Mesenchymal stem cell (in vitro differentiated cells and primary cell): ENCODE measurements at regions not wholly inside any gene's neighbourhood (a gene's known extent, or its start where the extent isn't known, plus 50 kb on each side); places are given as distances from the start of the nearest gene placed in this dataset.

Source experiments
- DNase-seq: peaks from one replicate; pipeline ENCODE4 v3.0.0-alpha.2; 2013
- H2AFZ ChIP-seq: one replicate; pipeline ENCODE4 v1.6.1; 2013; ENCODE audit warnings: low read depth, mild to moderate bottlenecking, control low read depth, inconsistent platforms, low read length, moderate library complexity
- H2AK5ac ChIP-seq: 2 replicates; pipeline ENCODE4 v1.6.1; 2013; ENCODE audit warnings: low read length, moderate library complexity, mild to moderate bottlenecking, inconsistent platforms; ENCODE audit not compliant: severe bottlenecking
- H2BK120ac ChIP-seq: one replicate; pipeline ENCODE4 v1.6.1; 2013; ENCODE audit warnings: low read depth, mild to moderate bottlenecking, inconsistent platforms, low read length, moderate library complexity
- H2BK12ac ChIP-seq, 2 experiments: one replicate each; pipeline ENCODE4 v1.6.1; 2013; ENCODE audit warnings: inconsistent platforms in 2 of 2, low read length in 2 of 2, mild to moderate bottlenecking in 2 of 2, moderate library complexity in 2 of 2, control low read depth in 1 of 2
- H2BK15ac ChIP-seq: one replicate; pipeline ENCODE4 v1.6.1; 2013; ENCODE audit warnings: mild to moderate bottlenecking, low read depth, inconsistent platforms; ENCODE audit not compliant: poor library complexity, severe bottlenecking
- H2BK5ac ChIP-seq: 2 replicates; pipeline ENCODE4 v1.6.1; 2013; ENCODE audit warnings: low read depth, mild to moderate bottlenecking, low read length, control low read depth, inconsistent platforms; ENCODE audit not compliant: poor library complexity, severe bottlenecking
- H3K14ac ChIP-seq, 2 experiments: one replicate each; pipeline ENCODE4 v1.6.1; 2013; ENCODE audit warnings: inconsistent platforms in 2 of 2, low read length in 2 of 2, control low read depth in 1 of 2, mild to moderate bottlenecking in 1 of 2, moderate library complexity in 1 of 2
- H3K18ac ChIP-seq, 2 experiments: one replicate each; pipeline ENCODE4 v1.6.1; 2013; ENCODE audit warnings: inconsistent platforms in 2 of 2, low read length in 2 of 2, control low read depth in 1 of 2, low read depth in 1 of 2, mild to moderate bottlenecking in 1 of 2
- H3K23ac ChIP-seq, 2 experiments: one replicate each; pipeline ENCODE4 v1.6.1; 2013; ENCODE audit warnings: inconsistent platforms in 2 of 2, low read length in 2 of 2, mild to moderate bottlenecking in 2 of 2, moderate library complexity in 2 of 2, control low read depth in 1 of 2
- H3K27ac ChIP-seq: 2 replicates; pipeline ENCODE4 v1.5.1; 2013; ENCODE audit warnings: mild to moderate bottlenecking, moderate library complexity, low read length, control low read depth, inconsistent platforms; ENCODE audit not compliant: poor library complexity, severe bottlenecking
- H3K27me3 ChIP-seq, 2 experiments: 2 replicates each; pipeline versions ENCODE4 v1.6.1 to v1.7.0; 2013; ENCODE audit warnings: low read length in 2 of 2, mild to moderate bottlenecking in 2 of 2, moderate library complexity in 2 of 2, control low read depth in 1 of 2, inconsistent platforms in 1 of 2; ENCODE audit not compliant: control insufficient read depth in 1 of 2, insufficient read depth in 1 of 2
- H3K36me3 ChIP-seq, 2 experiments: 2 replicates each; pipeline versions ENCODE4 v1.6.1 to v1.7.0; 2013; ENCODE audit warnings: low read length in 2 of 2, control low read depth in 1 of 2, inconsistent platforms in 1 of 2, low read depth in 1 of 2, mild to moderate bottlenecking in 1 of 2; ENCODE audit not compliant: insufficient read depth in 2 of 2, control insufficient read depth in 1 of 2
- H3K4ac ChIP-seq, 2 experiments: one replicate each; pipeline ENCODE4 v1.6.1; 2013; ENCODE audit warnings: inconsistent platforms in 2 of 2, low read length in 2 of 2, mild to moderate bottlenecking in 2 of 2, moderate library complexity in 2 of 2, control low read depth in 1 of 2, low read depth in 1 of 2
- H3K4me1 ChIP-seq: 2 replicates; pipeline ENCODE4 v1.6.1; 2013; ENCODE audit warnings: low read depth, low read length, control low read depth; ENCODE audit not compliant: control insufficient read depth, insufficient read depth
- H3K4me2 ChIP-seq: 2 replicates; pipeline ENCODE4 v1.6.1; 2013; ENCODE audit warnings: low read length, mild to moderate bottlenecking, inconsistent platforms; ENCODE audit not compliant: poor library complexity, severe bottlenecking
- H3K4me3 ChIP-seq, 2 experiments: 2 replicates each; pipeline versions ENCODE4 v1.5.1 to v1.7.0; 2013; ENCODE audit warnings: low read length in 2 of 2, mild to moderate bottlenecking in 2 of 2, control low read depth in 1 of 2, low read depth in 1 of 2; ENCODE audit not compliant: insufficient read depth in 1 of 2
- H3K79me1 ChIP-seq: replicated peaks from 2 replicates; pipeline ENCODE4 v1.6.1; 2013; ENCODE audit warnings: mild to moderate bottlenecking, control low read depth, low read length, inconsistent platforms; ENCODE audit not compliant: poor library complexity, severe bottlenecking
- H3K9ac ChIP-seq: 2 replicates; pipeline ENCODE4 v1.7.0; 2013; ENCODE audit warnings: mild to moderate bottlenecking, low read length, moderate library complexity
- H3K9me3 ChIP-seq: 2 replicates; pipeline ENCODE4 v1.7.0; 2013; ENCODE audit warnings: mild to moderate bottlenecking, low read length; ENCODE audit not compliant: control insufficient read depth
- H4K8ac ChIP-seq: one replicate; pipeline ENCODE4 v1.6.1; 2013; ENCODE audit warnings: inconsistent platforms, mild to moderate bottlenecking, low read length, moderate library complexity
- H4K91ac ChIP-seq: one replicate; pipeline ENCODE4 v1.6.1; 2013; ENCODE audit warnings: mild to moderate bottlenecking, low read length, inconsistent platforms
- WGBS: methylation state at CpG from one replicate; pipeline ENCODE4 v1.1.7; 2013; ENCODE audit warnings: mixed read lengths; 5-methylcytosine and 5-hydroxymethylcytosine counted together

GRCh38 chr16:66070140-66070917 lies 296.2 kb upstream of the CDH5 start:
- Histone ChIP-seq H2BK12ac (no peak overlapping the region), H3K4me2 (no peak overlapping the region), H2BK5ac (no peak overlapping the region), H3K9me3 (peaks cover 11% of the 10 kb centered on the region), H4K8ac (no peak overlapping the region), H3K14ac (no peak overlapping the region), H2AK5ac (no peak overlapping the region), H3K18ac (peak overlapping the region in 1 of 2 experiments; percentile 12), H3K27ac (no peak overlapping the region), H2AFZ (no peak overlapping the region), H3K27me3 (no peaks in the 10 kb centered on the region), H4K91ac (no peak overlapping the region), H3K36me3 (no peaks in the 10 kb centered on the region), H3K9ac (no peak overlapping the region), H3K4me1 (no peaks in the 10 kb centered on the region), H3K4ac (no peak overlapping the region), H3K23ac (no peak overlapping the region), H3K4me3 (no peak overlapping the region), H3K79me1 (no peaks in the 10 kb centered on the region), H2BK15ac (no peak overlapping the region), H2BK120ac (no peak overlapping the region)
- 86% methylated on average over 6 of the region's 6 CpGs for WGBS
- DNase-seq, result peak; percentile 74

- H3K4me3 ChIP-seq, result no peak overlapping the region
- no peak overlapping the region for H3K4me2 ChIP-seq
- no peaks in the 10 kb centered on the region for H3K36me3 ChIP-seq
- H3K4me1 ChIP-seq, result no peaks in the 10 kb centered on the region
- H3K23ac ChIP-seq, result no peak overlapping the region
- no peak overlapping the region for H3K9ac ChIP-seq
- no peak overlapping the region for H2BK5ac ChIP-seq
- no peak overlapping the region for H4K8ac ChIP-seq
- H3K27me3 ChIP-seq, result no peaks in the 10 kb centered on the region
- H3K79me1 ChIP-seq, result no peaks in the 10 kb centered on the region
- no peak overlapping the region for H3K27ac ChIP-seq
- H3K18ac ChIP-seq, result peak overlapping the region in 1 of 2 experiments; percentile 12
- H2AFZ ChIP-seq, result no peak overlapping the region
- no peak for DNase-seq
- no peak overlapping the region for H2BK15ac ChIP-seq
- no peak overlapping the region for H2AK5ac ChIP-seq
- WGBS, result 82% methylated on average over 3 of the region's 3 CpGs
- no peak overlapping the region for H3K14ac ChIP-seq
- H3K4ac ChIP-seq, result no peak overlapping the region
- no peak overlapping the region for H4K91ac ChIP-seq
- H3K9me3 ChIP-seq, result peaks cover 11% of the 10 kb centered on the region
- no peak overlapping the region for H2BK120ac ChIP-seq
- no peak overlapping the region for H2BK12ac ChIP-seq
These were observed 296.9 kb upstream of the CDH5 start for GRCh38 chr16:66069587-66069986.

- Histone ChIP-seq H3K4me1 (no peaks in the 10 kb centered on the region), H2BK5ac (no peak overlapping the region), H4K91ac (no peak overlapping the region), H2BK120ac (no peak overlapping the region), H3K27me3 (no peaks in the 10 kb centered on the region), H3K36me3 (no peaks in the 10 kb centered on the region), H3K9me3 (peaks cover 1% of the 10 kb centered on the region), H3K27ac (no peak overlapping the region), H2AK5ac (no peak overlapping the region), H3K79me1 (no peaks in the 10 kb centered on the region), H3K4me3 (no peak overlapping the region), H2BK15ac (no peak overlapping the region), H3K14ac (no peak overlapping the region), H4K8ac (no peak overlapping the region), H2AFZ (no peak overlapping the region), H3K9ac (no peak overlapping the region), H2BK12ac (no peak overlapping the region), H3K4ac (no peak overlapping the region), H3K4me2 (no peak overlapping the region), H3K23ac (no peak overlapping the region), H3K18ac (no peak overlapping the region)
- no peak for DNase-seq
- whole genome bisulfite sequencing, result 90% methylated on average over 2 of the region's 2 CpGs
These were observed 300.1 kb upstream of the CDH5 start for GRCh38 chr16:66066404-66066803.

GRCh38 chr16:66065925-66066324 lies 300.6 kb upstream of the CDH5 start:
- no peak overlapping the region for H3K4me2 ChIP-seq
- H2AFZ ChIP-seq, result no peak overlapping the region
- H3K79me1 ChIP-seq, result no peaks in the 10 kb centered on the region
- DNase-seq, result no peak
- H2BK15ac ChIP-seq, result no peak overlapping the region
- H3K27me3 ChIP-seq, result no peaks in the 10 kb centered on the region
- no peak overlapping the region for H2BK120ac ChIP-seq
- no peak overlapping the region for H3K14ac ChIP-seq
- H4K8ac ChIP-seq, result no peak overlapping the region
- H2BK5ac ChIP-seq, result no peak overlapping the region
- no peak overlapping the region for H3K23ac ChIP-seq
- no peaks in the 10 kb centered on the region for H3K4me1 ChIP-seq
- H4K91ac ChIP-seq, result no peak overlapping the region
- no peak overlapping the region for H3K18ac ChIP-seq
- H3K4ac ChIP-seq, result no peak overlapping the region
- no peak overlapping the region for H3K27ac ChIP-seq
- no peak overlapping the region for H2AK5ac ChIP-seq
- H3K36me3 ChIP-seq, result no peaks in the 10 kb centered on the region
- H3K9ac ChIP-seq, result no peak overlapping the region
- no peak overlapping the region for H3K4me3 ChIP-seq
- no peak overlapping the region for H2BK12ac ChIP-seq
- 98% methylated on average over 4 of the region's 4 CpGs for WGBS
- no peaks in the 10 kb centered on the region for H3K9me3 ChIP-seq
